Neural crest cell (in vitro differentiated cells): ENCODE measurements at regions not wholly inside any gene's neighbourhood (a gene's known extent, or its start where the extent isn't known, plus 50 kb on each side); places are given as distances from the start of the nearest gene placed in this dataset.

ENCODE experiments used
- DNase-seq: peaks from one replicate; pipeline ENCODE4 v3.0.0; 2021; ENCODE audit warnings: low read depth, mixed read lengths, low spot score
- H3K27ac Mint-ChIP-seq: one replicate; pipeline ENCODE4 v1.8.0; 2021; ENCODE audit warnings: mild to moderate bottlenecking, mixed read lengths; ENCODE audit not compliant: unreplicated experiment
- H3K27me3 Mint-ChIP-seq: 2 replicates; pipeline ENCODE4 v1.8.0; 2021; ENCODE audit warnings: low read depth, mild to moderate bottlenecking, mixed read lengths
- H3K36me3 Mint-ChIP-seq: 2 replicates; pipeline ENCODE4 v1.8.0; 2021; ENCODE audit warnings: low read depth, mild to moderate bottlenecking, mixed read lengths
- H3K4me1 Mint-ChIP-seq: 2 replicates; pipeline ENCODE4 v1.8.0; 2021; ENCODE audit warnings: mixed read lengths
- H3K4me3 Mint-ChIP-seq: one replicate; pipeline ENCODE4 v1.8.0; 2021; ENCODE audit warnings: mild to moderate bottlenecking, mixed read lengths
- H3K9me3 Mint-ChIP-seq: 2 replicates; pipeline ENCODE4 v1.8.0; 2021; ENCODE audit warnings: mixed read lengths
- TF ChIP-seq, protein P1 (sequence below): fragments of 200-600 bp; sonication (generic); conservative IDR thresholded peaks from 2 replicates; pipeline ENCODE4 v1.5.0; 2021; ENCODE audit warnings: antibody characterized with exemption, mild to moderate bottlenecking

DNA sequence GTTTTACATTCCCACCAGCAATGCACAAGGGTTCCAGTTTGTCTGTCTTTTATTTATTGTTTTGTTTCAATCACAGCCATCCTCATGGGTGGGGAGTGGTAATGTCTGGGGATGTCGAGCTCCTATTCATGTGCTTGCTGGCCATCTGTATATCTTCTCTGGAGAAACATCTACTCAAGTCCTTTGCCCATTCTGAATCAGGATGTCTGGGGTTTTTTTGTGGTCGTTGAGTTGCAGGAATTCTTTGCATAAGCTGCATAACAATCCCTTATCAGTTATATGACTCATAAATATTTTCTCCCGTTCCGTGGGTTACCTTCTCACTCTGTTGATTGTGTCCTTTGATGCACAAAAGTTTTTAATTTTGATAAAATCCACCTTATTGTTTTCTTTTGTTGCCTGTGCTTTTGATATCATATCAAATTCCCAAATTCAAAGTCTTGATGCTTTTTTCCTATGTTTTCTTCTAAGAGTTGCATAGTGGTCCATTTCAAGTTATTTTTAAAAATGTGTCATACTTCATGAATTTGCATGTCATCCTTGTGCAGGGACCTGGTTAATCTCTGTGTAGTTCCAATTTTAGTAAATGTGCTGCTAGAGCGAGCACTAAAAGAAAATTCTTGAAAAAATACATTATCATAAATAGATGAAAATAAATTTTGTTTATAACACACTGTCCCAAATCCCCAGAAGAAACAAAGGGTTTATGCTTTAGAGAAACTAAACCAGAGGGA, 54.9 kb upstream of the PDE10A start:
- Mint-ChIP-seq H3K4me1 (no peaks in the 10 kb centered on the region), H3K4me3 (no peak overlapping the region), H3K9me3 (no peaks in the 10 kb centered on the region), H3K27ac (no peak overlapping the region), H3K27me3 (peaks cover 10% of the 10 kb centered on the region), H3K36me3 (no peaks in the 10 kb centered on the region)
- no peak for DNase-seq
- TF ChIP-seq, protein P1, sequence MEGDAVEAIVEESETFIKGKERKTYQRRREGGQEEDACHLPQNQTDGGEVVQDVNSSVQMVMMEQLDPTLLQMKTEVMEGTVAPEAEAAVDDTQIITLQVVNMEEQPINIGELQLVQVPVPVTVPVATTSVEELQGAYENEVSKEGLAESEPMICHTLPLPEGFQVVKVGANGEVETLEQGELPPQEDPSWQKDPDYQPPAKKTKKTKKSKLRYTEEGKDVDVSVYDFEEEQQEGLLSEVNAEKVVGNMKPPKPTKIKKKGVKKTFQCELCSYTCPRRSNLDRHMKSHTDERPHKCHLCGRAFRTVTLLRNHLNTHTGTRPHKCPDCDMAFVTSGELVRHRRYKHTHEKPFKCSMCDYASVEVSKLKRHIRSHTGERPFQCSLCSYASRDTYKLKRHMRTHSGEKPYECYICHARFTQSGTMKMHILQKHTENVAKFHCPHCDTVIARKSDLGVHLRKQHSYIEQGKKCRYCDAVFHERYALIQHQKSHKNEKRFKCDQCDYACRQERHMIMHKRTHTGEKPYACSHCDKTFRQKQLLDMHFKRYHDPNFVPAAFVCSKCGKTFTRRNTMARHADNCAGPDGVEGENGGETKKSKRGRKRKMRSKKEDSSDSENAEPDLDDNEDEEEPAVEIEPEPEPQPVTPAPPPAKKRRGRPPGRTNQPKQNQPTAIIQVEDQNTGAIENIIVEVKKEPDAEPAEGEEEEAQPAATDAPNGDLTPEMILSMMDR: no peak

DNA sequence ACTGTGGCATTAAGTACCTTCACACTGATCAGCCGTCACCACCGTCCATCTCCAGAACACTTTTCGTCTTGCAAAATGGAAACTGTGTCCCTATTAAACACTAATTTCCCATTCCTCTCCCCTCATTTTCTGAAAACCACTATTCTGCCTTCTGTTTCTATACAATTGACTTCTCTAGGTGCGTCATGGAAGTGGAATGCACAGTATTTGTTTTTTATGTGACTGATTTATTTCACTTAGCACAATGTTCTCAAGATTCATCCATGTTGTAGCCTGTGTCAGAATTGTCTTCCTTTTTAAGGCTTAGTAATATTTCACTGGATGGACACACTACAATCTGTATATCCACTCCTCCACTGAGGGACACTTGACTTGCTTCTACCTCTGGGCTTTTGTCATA, 53.8 kb upstream of the PDE10A start:
- TF ChIP-seq, protein P1: no peak
- Mint-ChIP-seq H3K36me3 (no peaks in the 10 kb centered on the region), H3K4me1 (no peaks in the 10 kb centered on the region), H3K9me3 (no peaks in the 10 kb centered on the region), H3K27ac (no peak overlapping the region), H3K27me3 (peaks cover 10% of the 10 kb centered on the region), H3K4me3 (no peak overlapping the region)
- DNase-seq: no peak

DNA sequence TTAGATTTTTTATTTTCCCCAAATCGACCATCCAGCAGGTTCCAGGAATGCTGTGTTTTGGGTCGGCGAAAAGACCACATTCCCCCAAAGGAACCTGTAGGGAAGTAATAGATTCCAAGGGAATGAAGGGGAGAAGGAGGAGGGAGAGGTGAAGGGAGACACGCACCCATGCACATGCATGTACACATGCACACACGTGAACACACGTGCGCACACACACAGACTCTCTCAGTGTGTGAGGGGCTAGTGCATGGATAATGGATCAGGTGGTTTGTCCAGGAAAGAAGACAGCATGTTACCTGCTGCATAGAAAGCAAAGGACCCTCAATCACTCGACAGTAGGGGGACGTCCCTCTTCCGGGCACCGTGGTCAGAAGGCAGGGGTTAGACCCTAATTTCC, 52.4 kb upstream of the PDE10A start:
- no peaks in the 10 kb centered on the region for H3K4me1 Mint-ChIP-seq
- H3K9me3 Mint-ChIP-seq: no peaks in the 10 kb centered on the region
- H3K27me3 Mint-ChIP-seq: peaks cover 10% of the 10 kb centered on the region
- no peak for DNase-seq
- H3K27ac Mint-ChIP-seq: no peak overlapping the region
- H3K36me3 Mint-ChIP-seq: no peaks in the 10 kb centered on the region
- H3K4me3 Mint-ChIP-seq: no peak overlapping the region
- TF ChIP-seq, protein P1: no peak

GRCh38 chr6:165714907-165715306, 51.9 kb upstream of the PDE10A start:
- no peaks in the 10 kb centered on the region for H3K9me3 Mint-ChIP-seq
- H3K36me3 Mint-ChIP-seq: no peaks in the 10 kb centered on the region
- H3K4me1 Mint-ChIP-seq: no peaks in the 10 kb centered on the region
- TF ChIP-seq, protein P1: no peak
- no peak overlapping the region for H3K27ac Mint-ChIP-seq
- DNase-seq: no peak
- peaks cover 5% of the 10 kb centered on the region for H3K27me3 Mint-ChIP-seq
- H3K4me3 Mint-ChIP-seq: no peak overlapping the region

DNA sequence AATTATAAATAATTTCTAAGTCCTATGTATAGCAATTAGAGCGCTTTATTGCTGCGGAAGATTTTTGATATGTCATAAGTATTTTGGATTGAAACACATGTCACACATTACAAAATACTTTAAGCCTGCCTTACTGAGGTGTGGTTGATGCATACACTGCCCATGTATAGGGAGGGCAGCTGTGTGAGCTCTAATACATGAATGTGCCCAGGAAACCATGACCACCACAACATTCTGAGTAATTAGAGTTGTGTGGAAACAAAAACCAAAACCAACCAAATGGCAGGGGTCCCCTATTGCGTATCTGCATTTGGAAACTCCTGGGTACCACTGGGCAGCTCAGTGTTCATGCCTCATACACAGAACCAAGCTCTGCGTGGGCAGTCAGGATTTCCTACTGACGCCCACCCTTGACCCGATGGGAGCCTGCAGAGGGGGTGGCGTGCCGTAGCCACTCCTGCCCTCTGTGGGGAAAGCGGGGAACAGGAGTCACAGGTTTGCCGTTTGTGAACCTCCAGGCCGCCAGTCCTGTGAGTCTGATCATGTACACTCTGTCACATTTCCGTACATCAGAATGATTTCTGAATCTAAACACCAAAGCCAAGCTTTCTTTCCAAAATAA, 50.9 kb upstream of the PDE10A start:
- no peaks in the 10 kb centered on the region for H3K36me3 Mint-ChIP-seq
- no peak overlapping the region for H3K4me3 Mint-ChIP-seq
- no peaks in the 10 kb centered on the region for H3K4me1 Mint-ChIP-seq
- H3K27me3 Mint-ChIP-seq: no peaks in the 10 kb centered on the region
- DNase-seq: no peak
- no peak overlapping the region for H3K27ac Mint-ChIP-seq
- H3K9me3 Mint-ChIP-seq: no peaks in the 10 kb centered on the region
- TF ChIP-seq, protein P1: no peak
